Esophagus squamous epithelium (tissue), 4 donors: ENCODE measurements at regions not wholly inside any gene's neighbourhood (a gene's known extent, or its start where the extent isn't known, plus 50 kb on each side); places are given as distances from the start of the nearest gene placed in this dataset.

Experiments used
- CTCF ChIP-seq, 6 experiments: fragments of 450-650 bp in 4 of 6; fragments of 200-600 bp in 2 of 6; sonication (generic) in 2 of 6; IDR thresholded peaks; one replicate each; pipeline ENCODE4 v1.5.1; 2016 to 2019; ENCODE audit warnings: antibody characterized with exemption in 6 of 6, mild to moderate bottlenecking in 4 of 6, moderate library complexity in 4 of 6
- POLR2A ChIP-seq, 4 donors: fragments of 450-650 bp; IDR thresholded peaks; one replicate each; pipeline ENCODE4 v1.6.1; 2017; ENCODE audit warnings: antibody characterized with exemption in 4 of 4, mild to moderate bottlenecking in 4 of 4, moderate library complexity in 3 of 4

GRCh38 chr2:144030791-144031190 is 489.1 kb downstream of the ZEB2 start:
- TF ChIP-seq CTCF (IDR thresholded peaks at IDR 0.05): no peak
- no peak for TF ChIP-seq POLR2A (IDR thresholded peaks at IDR 0.05)
